Sigmoid colon (tissue), 4 donors: ENCODE measurements at regions not wholly inside any gene's neighbourhood (a gene's known extent, or its start where the extent isn't known, plus 50 kb on each side); places are given as distances from the start of the nearest gene placed in this dataset.

Experiments used
- CTCF ChIP-seq, 4 experiments: fragments of 450-650 bp in 3 of 4; fragments of 200-600 bp in 1 of 4; IDR thresholded peaks; one replicate each; pipeline ENCODE4 v1.5.1; 2016 to 2019; ENCODE audit warnings: antibody characterized with exemption in 4 of 4, mild to moderate bottlenecking in 3 of 4, moderate library complexity in 2 of 4
- POLR2A ChIP-seq, 2 donors: fragments of 450-650 bp; IDR thresholded peaks; one replicate each; pipeline ENCODE4 v1.6.1; 2016; ENCODE audit warnings: antibody characterized with exemption in 2 of 2, mild to moderate bottlenecking in 2 of 2, moderate library complexity in 2 of 2
- POLR2AphosphoS5 ChIP-seq, 4 donors: sonication (generic); formaldehyde crosslinking; IDR thresholded peaks; one replicate each; pipeline ENCODE4 v1.6.1; 2017; ENCODE audit warnings: antibody characterized with exemption in 4 of 4

- TF ChIP-seq CTCF (IDR thresholded peaks at IDR 0.05) (no peak), POLR2A (IDR thresholded peaks at IDR 0.05) (no peak), POLR2AphosphoS5 (IDR thresholded peaks at IDR 0.05) (no peak)
These were observed 262.4 kb downstream of the SOX4 start for GRCh38 chr6:21855811-21856455.
